Activated naive CD4-positive, alpha-beta T cell treated with anti-CD3 and anti-CD28 coated beads, Interleukin-2, amount 50 U/mL, for 72 hours (primary cell): ENCODE measurements at regions not wholly inside any gene's neighbourhood (a gene's known extent, or its start where the extent isn't known, plus 50 kb on each side); places are given as distances from the start of the nearest gene placed in this dataset.
"Not testable (repeated sequence)": the region's sequence is repeated elsewhere in the genome, so short reads cannot be mapped to it uniquely, and the experiment has no call there.

ENCODE experiments used
- ATAC-seq, 2 donors: fragments of 150-1000 bp; cut with Tn5 transposase; 2 replicates each; pipeline ENCODE4 v1.10.0; 2021; ENCODE audit warnings: mild to moderate bottlenecking in 2 of 2, moderate library complexity in 2 of 2
- DNase-seq, 2 donors: peaks; one replicate each; pipeline ENCODE4 v3.0.0; 2021 to 2022; ENCODE audit warnings: low spot score in 2 of 2
- H3K27ac Mint-ChIP-seq, 2 donors: one replicate each; pipeline ENCODE4 v1.8.0; 2022; ENCODE audit warnings: mild to moderate bottlenecking in 2 of 2, mixed read lengths in 2 of 2
- H3K36me3 Mint-ChIP-seq, 2 donors: one replicate each; pipeline ENCODE4 v1.8.0; 2022; ENCODE audit warnings: mixed read lengths in 2 of 2
- H3K9me3 Mint-ChIP-seq, 2 donors: one replicate each; pipeline ENCODE4 v1.8.0; 2022; ENCODE audit warnings: mixed read lengths in 2 of 2

DNA sequence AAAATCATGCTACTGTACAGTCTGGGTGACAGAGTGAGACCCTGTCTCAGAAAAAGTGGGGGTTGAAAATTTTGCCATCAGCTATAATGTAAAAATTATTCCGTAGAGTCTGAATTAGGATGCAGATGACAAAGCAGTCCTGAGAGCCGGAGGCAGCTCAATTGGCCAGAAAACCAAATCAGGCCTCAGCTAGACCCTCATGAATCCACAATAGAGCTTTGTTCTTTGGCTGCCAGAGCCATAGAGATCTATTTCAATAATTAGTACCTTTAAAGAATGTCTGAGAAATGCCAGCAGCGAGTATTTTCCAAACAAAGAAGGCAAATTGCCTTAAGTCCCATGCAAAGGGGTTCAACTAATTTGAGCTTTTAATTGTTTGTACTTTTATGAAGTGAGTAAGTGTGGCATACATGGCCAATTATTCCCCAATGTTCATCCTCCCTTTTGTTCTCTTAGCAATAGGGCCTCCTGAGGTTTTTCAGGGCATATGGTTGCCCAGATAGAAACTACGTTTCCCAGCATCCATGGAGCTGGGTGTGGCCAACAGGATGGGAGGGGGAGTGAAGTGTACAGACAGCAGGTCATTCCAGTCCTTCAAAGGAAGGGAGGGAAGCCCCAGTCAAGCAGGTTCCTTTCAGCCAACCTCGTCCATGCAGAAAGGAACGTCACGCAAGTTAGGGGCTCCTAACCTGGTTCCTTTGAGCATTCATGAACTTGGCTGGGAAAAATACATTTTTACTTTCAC, 211.3 kb upstream of the APCDD1 start:
- Mint-ChIP-seq H3K27ac (no peak overlapping the region), H3K9me3 (no peaks in the 10 kb centered on the region), H3K36me3 (no peaks in the 10 kb centered on the region)
- no peak for ATAC-seq
- DNase-seq: no peak

DNA sequence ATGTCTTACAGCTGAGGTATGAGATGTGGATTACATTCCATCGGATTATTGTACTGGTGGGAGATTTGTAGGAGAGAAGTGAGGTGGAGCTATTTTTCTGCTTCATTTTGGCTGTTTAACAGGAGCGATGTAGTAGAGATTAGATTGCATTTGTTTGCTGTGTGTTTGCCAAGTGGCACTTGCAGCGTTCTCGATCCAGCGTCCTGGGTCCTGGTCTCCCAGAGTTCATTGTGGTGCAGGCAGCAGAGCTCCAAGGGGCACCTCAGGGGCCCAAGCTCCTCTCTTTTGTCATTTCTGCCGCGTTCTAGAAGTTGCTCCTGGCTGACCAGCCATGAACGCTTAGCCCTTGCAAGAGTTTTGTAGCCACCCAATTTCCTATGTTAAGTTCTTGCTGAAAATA, 210.1 kb upstream of the APCDD1 start:
- H3K36me3 Mint-ChIP-seq: no peaks in the 10 kb centered on the region
- H3K9me3 Mint-ChIP-seq: no peaks in the 10 kb centered on the region
- no peak for DNase-seq
- no peak for ATAC-seq
- no peak overlapping the region for H3K27ac Mint-ChIP-seq

DNA sequence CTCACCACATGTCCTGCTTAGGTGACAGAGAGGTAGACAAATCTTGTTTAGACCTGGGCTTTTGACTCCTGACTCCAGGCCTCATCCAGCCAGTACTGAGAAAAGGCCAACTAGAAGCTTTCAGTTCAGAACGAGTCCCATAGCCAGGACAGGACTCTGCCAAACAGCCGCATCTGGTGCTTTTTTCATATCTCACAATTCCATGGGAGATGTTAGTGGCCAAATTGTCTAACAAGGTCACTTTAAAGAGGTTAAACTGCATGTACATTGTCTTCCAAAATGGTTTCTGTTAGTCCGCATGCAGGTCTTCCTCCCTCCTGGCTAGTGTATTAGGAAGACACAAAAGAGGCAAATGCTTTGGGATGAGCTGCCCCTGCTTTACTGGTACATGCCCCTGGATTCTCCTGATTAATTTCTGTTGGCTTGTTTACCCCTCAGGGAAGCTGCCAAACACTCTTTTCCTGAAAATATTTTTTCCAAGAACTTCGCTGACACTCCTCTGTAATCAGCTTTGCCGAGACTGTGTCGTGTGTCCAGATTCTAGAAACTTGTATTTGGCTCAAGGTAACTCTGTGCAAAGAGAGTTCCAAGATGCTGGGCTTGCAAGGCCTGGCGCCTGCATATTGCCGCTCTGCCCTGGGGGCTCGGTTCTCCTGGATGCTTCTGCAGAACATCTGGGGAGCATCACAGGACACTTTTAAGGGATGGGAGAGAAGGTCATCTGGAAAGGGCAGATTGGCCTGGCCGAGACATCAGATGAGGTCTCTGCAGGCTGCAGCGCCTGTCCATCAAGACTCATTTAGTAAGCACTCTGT, 209.2 kb upstream of the APCDD1 start:
- Mint-ChIP-seq H3K9me3 (peaks cover 0 to 1% of the 10 kb centered on the region in 2 donors), H3K36me3 (no peaks in the 10 kb centered on the region), H3K27ac (no peak overlapping the region)
- DNase-seq: no peak
- ATAC-seq: no peak

DNA sequence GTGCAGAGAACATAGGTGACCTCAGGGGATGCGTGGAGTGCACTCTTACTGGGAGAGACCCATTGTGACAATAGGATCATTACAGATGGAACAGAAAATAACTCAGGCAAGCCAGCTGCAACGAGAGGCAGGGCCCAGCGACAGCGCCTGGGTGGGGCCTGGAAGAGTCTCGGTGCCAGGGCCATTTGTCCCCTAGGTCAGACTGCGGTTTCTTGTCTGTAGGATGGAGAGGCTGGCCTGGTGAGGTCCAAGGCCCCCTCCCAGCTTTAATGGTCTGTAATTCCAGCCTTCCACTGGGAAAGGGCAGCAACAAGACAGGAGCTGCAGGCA, 208.6 kb upstream of the APCDD1 start:
- peaks cover 0 to 3% of the 10 kb centered on the region in 2 donors for H3K9me3 Mint-ChIP-seq
- DNase-seq: no peak
- ATAC-seq: no peak
- no peak overlapping the region for H3K27ac Mint-ChIP-seq
- no peaks in the 10 kb centered on the region for H3K36me3 Mint-ChIP-seq

DNA sequence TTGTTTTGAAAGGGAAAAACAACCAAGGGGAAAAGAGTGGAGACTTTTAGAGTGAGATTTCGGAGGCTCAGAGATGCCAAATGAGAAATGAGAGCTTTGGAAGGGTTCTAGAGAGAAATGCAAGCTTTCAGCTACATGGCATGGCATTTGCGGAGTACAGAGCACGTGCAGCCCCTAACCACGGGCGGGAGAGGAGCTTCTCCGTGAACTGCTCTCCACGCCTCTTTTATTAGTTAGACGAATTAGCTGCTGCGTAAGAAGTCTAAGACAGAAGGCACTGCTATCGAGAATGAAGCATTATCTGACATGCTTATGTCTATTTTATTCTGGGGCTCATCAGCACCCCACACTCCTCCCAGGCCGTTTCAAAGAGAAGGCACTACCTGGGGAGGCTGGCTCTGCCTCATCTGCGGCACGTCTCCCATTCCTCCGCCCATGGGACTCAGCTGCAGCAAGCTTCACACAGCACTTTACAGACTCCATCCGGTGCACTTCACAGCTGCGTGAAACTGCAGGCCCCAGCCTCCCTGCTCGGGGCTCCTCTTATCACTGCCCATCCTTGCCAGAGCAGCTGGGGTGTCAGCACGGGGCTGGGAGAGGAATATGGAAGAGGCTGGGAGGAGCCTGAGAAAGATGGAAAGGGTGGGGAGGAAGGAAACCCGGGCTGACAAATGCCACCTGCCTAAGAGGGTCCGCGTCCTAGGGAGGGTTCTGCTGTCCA, 207.3 kb upstream of the APCDD1 start:
- ATAC-seq: no peak
- no peak for DNase-seq
- no peak overlapping the region for H3K27ac Mint-ChIP-seq
- peaks cover 0 to 3% of the 10 kb centered on the region in 2 donors for H3K9me3 Mint-ChIP-seq
- no peaks in the 10 kb centered on the region for H3K36me3 Mint-ChIP-seq

DNA sequence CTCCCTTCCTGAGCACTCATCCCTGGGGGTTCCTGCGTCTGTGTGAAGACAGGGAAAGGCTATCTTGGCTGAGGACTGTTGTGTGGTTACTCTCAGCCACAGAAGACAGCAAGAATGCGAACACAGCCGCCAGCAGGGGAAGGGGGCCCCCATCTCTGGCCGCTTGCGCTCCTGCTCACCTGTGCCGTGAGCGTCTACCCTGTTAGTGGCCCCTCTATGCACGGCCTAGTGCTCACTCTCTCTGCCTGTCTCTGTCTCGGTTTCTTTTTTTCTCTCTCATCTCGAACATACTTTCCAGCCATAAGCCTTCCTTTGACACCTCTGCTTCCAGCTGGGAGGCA, 206.7 kb upstream of the APCDD1 start:
- H3K9me3 Mint-ChIP-seq: peaks cover 0 to 3% of the 10 kb centered on the region in 2 donors
- no peaks in the 10 kb centered on the region for H3K36me3 Mint-ChIP-seq
- H3K27ac Mint-ChIP-seq: no peak overlapping the region
- DNase-seq (no peak), ATAC-seq (no peak)

DNA sequence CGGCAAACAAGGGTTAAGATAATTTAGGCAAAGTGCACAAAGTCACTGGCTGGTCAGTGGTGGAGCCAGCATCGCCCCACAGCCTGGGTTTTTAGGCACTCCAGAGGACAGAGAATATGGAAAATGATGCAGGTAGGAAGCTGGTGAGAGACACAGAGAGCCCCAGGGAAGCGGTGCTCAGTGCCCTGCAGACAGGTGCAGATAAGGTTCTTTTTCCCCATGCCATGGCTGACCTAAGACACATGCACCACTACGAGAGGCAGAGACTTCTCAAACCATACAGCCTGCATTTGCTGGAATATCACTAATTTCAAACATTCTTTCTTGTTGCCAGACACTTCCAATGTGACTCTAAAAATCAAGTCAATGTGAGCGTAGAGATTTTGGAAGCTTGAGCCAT, 205.7 kb upstream of the APCDD1 start:
- DNase-seq (no peak), ATAC-seq (no peak)
- Mint-ChIP-seq H3K9me3 (peaks cover 0 to 3% of the 10 kb centered on the region in 2 donors), H3K36me3 (no peaks in the 10 kb centered on the region), H3K27ac (no peak overlapping the region)

DNA sequence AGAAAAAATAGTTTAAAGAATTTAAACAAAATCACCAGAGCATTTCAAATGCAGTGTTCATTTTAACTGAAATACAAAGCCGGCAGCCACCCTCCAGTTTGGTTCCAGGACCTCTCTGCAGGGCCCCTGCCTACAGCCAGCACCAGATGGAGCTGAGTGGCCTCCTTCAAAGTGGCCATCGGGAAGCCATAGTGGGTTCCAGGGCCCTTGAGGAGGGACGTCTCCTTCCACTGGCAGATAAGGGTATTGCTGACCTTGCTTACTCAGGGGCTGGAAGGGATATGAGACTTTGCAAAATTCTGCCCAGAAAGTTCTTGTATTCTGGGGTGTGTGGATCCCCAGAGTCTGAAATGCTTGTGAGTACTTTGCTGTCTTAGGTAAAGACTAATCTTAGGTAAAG, 205.2 kb upstream of the APCDD1 start:
- no peak for ATAC-seq
- Mint-ChIP-seq H3K36me3 (no peaks in the 10 kb centered on the region), H3K27ac (no peak overlapping the region), H3K9me3 (peaks cover 0 to 3% of the 10 kb centered on the region in 2 donors)
- no peak for DNase-seq

DNA sequence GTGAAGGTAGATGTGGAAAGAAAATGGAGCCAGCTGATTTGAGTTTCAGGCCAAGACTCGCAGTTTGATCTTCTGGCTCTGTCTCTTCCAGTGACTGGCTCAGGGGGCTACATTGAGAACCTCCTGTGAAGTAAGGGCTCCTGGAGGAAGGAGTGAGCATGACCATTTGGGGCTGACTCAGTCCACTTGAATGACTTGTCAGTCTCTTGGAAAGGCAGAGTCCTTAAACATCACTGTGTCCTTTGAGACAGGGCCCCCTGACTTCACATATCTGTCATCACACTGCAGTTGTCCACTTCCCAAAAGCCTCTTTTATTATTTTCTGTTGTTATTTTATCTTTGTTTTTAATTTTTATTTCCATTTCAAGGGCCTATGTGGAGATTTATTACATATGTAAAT, 204.6 kb upstream of the APCDD1 start:
- ATAC-seq (no peak), DNase-seq (no peak)
- Mint-ChIP-seq H3K36me3 (no peaks in the 10 kb centered on the region), H3K27ac (no peak overlapping the region), H3K9me3 (peaks cover 0 to 3% of the 10 kb centered on the region in 2 donors)

DNA sequence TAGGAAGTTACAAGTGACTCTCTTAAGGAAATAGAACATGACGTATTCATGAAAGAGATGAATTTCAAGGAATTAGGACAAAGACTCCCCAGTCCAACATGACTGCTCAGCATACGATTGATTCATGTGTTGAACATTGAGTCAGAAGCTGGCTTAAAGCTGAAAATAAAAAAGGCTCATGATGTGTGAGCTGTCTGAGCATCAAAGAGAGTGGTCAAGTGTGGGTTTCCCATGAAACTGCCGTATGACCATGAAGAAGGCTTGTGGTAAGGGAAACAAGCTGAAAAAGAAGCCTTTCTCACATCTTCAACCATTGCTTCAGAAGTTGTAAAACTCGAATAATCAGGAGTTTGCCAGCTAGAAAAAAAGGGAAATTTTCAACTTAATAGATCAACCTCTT, 201.9 kb upstream of the APCDD1 start:
- DNase-seq: no peak
- no peak for ATAC-seq
- no peaks in the 10 kb centered on the region for H3K36me3 Mint-ChIP-seq
- no peak overlapping the region for H3K27ac Mint-ChIP-seq
- peaks cover 0 to 3% of the 10 kb centered on the region in 2 donors for H3K9me3 Mint-ChIP-seq

DNA sequence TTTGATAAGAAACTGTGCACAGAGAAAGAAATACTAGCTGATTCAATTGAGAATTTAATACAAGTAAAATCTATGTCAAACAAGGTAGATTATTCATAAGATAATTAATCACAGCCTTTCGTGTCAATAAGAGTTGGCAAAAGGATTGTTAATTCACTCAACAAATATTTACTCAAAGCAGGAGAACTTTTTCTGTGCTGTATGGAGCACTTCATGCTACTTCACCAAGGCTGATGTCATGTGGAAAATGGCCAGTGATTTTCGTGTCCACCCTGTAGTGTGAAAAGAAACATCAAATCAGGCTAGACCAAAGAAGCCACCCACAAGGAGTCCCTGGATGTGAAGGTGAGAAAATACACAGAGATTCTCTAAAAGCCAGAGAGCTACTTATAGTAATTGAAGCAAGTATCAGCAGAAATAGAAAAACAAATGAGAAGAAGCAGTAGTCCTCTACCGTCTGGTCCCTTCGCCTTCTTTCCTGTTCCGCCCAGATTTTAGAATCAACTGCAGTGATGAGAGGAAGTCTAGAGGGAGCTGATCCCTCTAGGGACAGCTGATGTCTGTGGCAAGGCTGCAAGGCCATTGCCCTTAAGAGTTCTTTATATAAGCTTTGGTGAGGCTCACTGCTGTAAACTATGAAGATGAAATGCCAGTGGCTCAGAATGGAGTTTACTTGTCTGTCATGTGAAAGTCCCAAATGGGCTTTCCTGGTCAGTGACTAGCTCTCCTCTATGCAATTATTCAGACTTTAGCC, 201.3 kb upstream of the APCDD1 start:
- ATAC-seq: no peak
- no peak overlapping the region for H3K27ac Mint-ChIP-seq
- H3K9me3 Mint-ChIP-seq: peaks cover 0 to 3% of the 10 kb centered on the region in 2 donors
- DNase-seq: no peak
- H3K36me3 Mint-ChIP-seq: no peaks in the 10 kb centered on the region

DNA sequence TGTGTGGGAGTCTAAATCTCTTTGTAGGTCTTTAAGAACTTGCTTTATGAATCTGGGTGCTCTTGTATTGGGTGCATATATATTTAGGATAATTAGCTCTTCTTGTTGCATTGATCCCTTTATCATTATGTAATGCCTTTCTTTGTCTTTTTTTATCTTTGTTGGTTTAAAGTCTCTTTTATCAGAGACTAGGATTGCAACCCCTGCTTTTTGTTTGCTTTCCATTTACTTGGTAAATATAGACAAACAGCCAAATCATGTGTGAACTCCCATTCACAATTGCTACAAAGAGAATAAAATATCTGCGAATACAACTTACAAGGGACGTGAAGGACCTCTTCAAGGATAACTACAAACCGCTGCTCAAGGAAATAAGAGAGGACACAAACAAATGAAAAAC, 198.2 kb upstream of the APCDD1 start:
- not testable (repeated sequence) for ATAC-seq, DNase-seq, H3K9me3 Mint-ChIP-seq, H3K36me3 Mint-ChIP-seq, H3K27ac Mint-ChIP-seq

DNA sequence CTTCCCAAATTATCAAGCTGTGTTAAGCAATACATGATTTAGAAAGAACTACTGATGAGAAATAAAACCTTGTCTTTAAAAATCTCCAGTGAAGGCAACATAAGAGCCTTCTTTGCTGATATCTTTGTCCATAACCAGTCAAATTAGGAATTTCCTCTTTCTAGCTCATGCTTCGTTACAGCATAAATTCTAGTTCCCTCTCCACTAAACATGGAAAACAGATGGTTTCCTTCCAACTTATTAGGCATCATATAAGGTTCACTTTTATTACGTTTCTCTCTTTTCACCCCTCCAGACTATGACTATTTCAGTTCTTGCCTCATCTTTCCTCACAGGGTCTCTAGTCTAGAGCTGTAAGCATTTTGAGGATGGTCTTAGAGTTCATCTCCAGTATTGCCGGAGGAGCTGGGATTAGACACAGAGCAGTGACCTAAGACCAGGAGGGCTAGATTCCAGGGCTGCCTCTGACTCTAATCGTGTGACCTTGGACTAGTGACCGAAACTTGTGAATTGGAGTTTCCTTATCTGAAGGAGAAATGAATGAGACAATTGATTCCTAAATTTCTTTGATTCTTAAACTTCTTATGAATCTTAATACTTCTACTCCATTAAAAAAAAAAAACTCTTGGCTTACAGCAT, 195.5 kb upstream of the APCDD1 start:
- Mint-ChIP-seq H3K27ac (no peak overlapping the region), H3K36me3 (no peaks in the 10 kb centered on the region), H3K9me3 (no peaks in the 10 kb centered on the region)
- no peak for ATAC-seq
- DNase-seq: no peak

DNA sequence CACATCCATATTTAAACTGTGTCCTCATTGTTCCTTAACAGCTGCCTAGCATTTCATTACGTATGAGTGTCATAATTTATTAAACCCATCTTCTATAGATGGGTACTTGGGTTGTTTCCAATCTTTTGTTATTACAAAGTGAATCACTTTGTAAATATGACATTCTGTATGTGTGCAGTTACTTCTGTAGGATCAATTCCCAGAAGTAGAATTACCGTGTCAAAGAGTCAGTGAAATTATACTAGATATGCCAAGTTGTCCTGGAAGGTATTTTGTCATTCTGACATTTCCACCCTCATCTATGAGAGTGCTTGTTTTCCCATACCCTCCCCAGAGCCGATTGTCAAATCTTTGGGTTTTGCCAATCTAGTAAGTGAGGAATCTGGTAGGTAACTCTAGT, 194.5 kb upstream of the APCDD1 start:
- H3K27ac Mint-ChIP-seq: no peak overlapping the region
- no peaks in the 10 kb centered on the region for H3K9me3 Mint-ChIP-seq
- no peak for ATAC-seq
- H3K36me3 Mint-ChIP-seq: no peaks in the 10 kb centered on the region
- no peak for DNase-seq

DNA sequence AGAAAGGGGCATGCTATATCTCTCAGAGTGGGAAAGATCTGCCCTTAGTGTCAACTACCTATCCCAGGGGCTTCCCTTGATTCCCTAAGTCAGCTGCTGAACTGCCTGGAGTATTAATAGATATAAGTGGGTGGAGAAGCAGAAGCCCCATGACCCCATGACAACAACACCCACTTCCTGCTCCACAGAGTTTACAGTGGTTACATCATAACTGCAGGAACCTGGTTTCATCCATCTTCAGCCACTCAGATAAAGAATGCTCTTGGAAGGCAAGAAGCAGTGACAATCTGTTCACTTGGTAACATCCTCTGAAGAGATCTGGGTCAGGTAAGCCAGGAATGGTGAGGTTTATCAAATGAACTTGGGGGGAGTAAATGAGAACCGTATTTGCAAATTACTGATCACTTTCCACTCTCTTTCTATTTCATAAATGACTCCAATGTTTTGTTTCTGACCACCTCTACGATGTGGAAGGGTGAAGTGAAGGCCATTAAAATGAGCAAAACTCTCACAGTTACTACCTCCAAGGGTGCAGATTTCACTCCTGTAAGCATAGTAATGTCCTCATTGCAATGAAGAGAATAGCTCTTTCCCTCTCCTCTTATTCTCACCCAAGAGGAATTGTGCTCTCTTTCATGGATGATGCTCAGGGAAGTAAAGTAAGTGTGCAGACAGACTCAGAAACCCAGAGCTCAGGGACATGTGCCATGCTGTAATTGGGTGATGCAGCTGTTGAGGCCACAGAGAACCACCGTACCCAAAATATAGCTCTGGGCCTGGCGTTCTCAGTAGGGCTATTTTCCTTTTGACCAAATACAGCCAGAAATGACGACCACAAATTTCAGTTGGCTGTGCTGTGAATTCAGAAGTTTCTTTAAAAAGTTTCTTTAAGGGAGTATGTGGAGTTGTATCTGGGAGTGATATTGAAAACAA, 192.8 kb upstream of the APCDD1 start:
- Mint-ChIP-seq H3K9me3 (no peaks in the 10 kb centered on the region), H3K36me3 (no peaks in the 10 kb centered on the region), H3K27ac (no peak overlapping the region)
- DNase-seq: no peak
- no peak for ATAC-seq

DNA sequence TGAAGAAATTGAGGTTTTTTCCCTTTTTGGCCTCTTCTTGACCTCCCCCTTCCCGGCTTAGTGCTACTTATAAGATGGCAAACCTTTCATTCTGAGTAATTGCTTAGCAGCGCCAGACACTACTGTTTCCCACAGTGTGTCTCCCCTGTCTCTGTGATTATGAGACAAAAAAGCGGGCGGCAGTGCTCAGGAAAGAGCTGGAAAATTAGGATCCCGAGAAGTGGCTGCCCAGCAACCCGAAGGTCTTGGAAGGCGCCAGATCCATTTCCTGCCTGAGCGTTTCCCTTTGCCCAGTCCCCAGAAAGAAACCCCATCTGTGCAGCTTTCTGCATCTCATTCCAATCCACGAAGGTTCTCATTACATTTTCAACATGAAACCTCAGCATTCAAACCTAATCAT, 191.9 kb upstream of the APCDD1 start:
- ATAC-seq (no peak), DNase-seq (no peak)
- Mint-ChIP-seq H3K9me3 (no peaks in the 10 kb centered on the region), H3K27ac (no peak overlapping the region), H3K36me3 (no peaks in the 10 kb centered on the region)
